ENCODE measurements at regions not wholly inside any gene's neighbourhood (a gene's known extent, or its start where the extent isn't known, plus 50 kb on each side); places are given as distances from the start of the nearest gene placed in this dataset.

GRCh38 chr18:28777756-28778155 is 600.8 kb upstream of the CDH2 start:
- TF ChIP-seq CTCF (IDR thresholded peaks at IDR 0.05) (no peak), POLR2A (IDR thresholded peaks at IDR 0.05) (no peak)

All from heart left ventricle (tissue), 13 donors.